ENCODE measurements at regions not wholly inside any gene's neighbourhood (a gene's known extent, or its start where the extent isn't known, plus 50 kb on each side); places are given as distances from the start of the nearest gene placed in this dataset.

GRCh38 chr4:180852738-180853137 lies 1390.5 kb upstream of the TENM3 start:
- WGBS, 2 donors = 48 to 49% methylated on average over 6 of the region's 6 CpGs
- intact Hi-C loops (cut with DNase I) = no loop called here
- Histone ChIP-seq H3K27ac (no peak overlapping the region), H3K27me3 (no peaks in the 10 kb centered on the region), H3K36me3 (no peaks in the 10 kb centered on the region), H3K9me3 (no peaks in the 10 kb centered on the region), H3K4me3 (replicated peaks in 1 of 3) (no peak overlapping the region), H3K4me1 (no peaks in the 10 kb centered on the region)
- DNase-seq = no peak
- TF ChIP-seq, protein P1, sequence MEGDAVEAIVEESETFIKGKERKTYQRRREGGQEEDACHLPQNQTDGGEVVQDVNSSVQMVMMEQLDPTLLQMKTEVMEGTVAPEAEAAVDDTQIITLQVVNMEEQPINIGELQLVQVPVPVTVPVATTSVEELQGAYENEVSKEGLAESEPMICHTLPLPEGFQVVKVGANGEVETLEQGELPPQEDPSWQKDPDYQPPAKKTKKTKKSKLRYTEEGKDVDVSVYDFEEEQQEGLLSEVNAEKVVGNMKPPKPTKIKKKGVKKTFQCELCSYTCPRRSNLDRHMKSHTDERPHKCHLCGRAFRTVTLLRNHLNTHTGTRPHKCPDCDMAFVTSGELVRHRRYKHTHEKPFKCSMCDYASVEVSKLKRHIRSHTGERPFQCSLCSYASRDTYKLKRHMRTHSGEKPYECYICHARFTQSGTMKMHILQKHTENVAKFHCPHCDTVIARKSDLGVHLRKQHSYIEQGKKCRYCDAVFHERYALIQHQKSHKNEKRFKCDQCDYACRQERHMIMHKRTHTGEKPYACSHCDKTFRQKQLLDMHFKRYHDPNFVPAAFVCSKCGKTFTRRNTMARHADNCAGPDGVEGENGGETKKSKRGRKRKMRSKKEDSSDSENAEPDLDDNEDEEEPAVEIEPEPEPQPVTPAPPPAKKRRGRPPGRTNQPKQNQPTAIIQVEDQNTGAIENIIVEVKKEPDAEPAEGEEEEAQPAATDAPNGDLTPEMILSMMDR (IDR thresholded peaks at IDR 0.05) = no peak
- no peak for TF ChIP-seq POLR2A (IDR thresholded peaks at IDR 0.05)

DNA sequence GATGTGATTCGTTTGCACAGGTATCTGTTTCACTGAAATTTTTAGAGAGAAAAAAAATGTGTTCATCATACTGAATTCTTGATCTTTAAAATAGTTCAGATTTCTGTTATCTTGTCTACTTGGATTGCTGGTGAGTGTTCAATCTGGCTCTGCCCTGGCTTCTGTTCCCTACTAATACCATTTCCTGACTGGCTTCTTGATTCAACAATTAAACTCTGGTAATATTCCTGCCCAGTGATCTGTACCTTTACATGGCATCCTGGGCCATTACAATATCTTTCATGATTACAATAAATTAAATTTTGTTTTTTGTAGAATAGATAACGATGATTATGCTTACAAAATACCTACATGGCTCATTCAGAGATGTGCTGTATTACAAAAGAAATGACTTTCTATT lies 1388.0 kb upstream of the TENM3 start:
- no peak overlapping the region for H3K4me3 ChIP-seq (replicated peaks in 1 of 3)

GRCh38 chr4:180860089-180860720 lies 1383.0 kb upstream of the TENM3 start:
- intact Hi-C loops (cut with DNase I) = no loop called here
- Histone ChIP-seq H3K27ac (no peak overlapping the region), H3K4me3 (replicated peaks in 1 of 3) (no peak overlapping the region), H3K27me3 (no peaks in the 10 kb centered on the region), H3K4me1 (no peaks in the 10 kb centered on the region), H3K36me3 (no peaks in the 10 kb centered on the region), H3K9me3 (no peaks in the 10 kb centered on the region)
- WGBS, 2 donors = 46 to 48% methylated on average over 8 to 10 of the region's 12 CpGs
- TF ChIP-seq POLR2A (IDR thresholded peaks at IDR 0.05) = no peak
- TF ChIP-seq, protein P1 (IDR thresholded peaks at IDR 0.05) = no peak
- DNase-seq = no peak

More for the DNA sequence above, 1388.0 kb upstream of the TENM3 start:
- no peaks in the 10 kb centered on the region for H3K9me3 ChIP-seq
- 85% methylated on average over 2 of the region's 2 CpGs for whole genome bisulfite sequencing, 2 donors
- no peak overlapping the region for H3K27ac ChIP-seq
- intact Hi-C loops (cut with DNase I) = no loop called here
- H3K36me3 ChIP-seq = no peaks in the 10 kb centered on the region
- H3K27me3 ChIP-seq = no peaks in the 10 kb centered on the region
- no peak for DNase-seq
- H3K4me1 ChIP-seq = no peaks in the 10 kb centered on the region
- TF ChIP-seq, protein P1 (IDR thresholded peaks at IDR 0.05) = no peak
- TF ChIP-seq POLR2A (IDR thresholded peaks at IDR 0.05) = no peak

DNA sequence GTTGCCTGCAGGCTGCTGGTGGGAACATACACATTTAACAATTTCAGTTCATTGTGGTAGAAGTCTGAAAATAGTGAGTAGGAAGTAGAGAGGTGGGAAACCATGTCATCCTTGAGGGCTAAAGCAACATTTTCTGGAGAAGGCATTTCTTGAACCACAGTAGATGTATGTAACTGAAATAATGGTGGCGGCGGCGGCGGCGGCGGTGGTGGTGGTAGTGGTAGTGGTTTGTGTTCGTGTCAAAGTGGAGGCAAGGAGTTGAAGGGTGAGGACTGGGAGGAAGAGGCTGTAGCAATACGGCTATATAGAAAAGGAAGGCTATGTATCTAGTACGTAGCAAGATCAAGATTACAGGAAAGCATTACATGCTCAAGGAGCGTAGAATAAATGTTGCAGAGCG lies 1381.6 kb upstream of the TENM3 start:
- WGBS, 2 donors = 89 to 90% methylated on average over 11 of the region's 11 CpGs
- no peak overlapping the region for H3K27ac ChIP-seq
- intact Hi-C loops (cut with DNase I) = no loop called here
- H3K36me3 ChIP-seq = no peaks in the 10 kb centered on the region
- TF ChIP-seq POLR2A (IDR thresholded peaks at IDR 0.05) = no peak
- no peaks in the 10 kb centered on the region for H3K4me1 ChIP-seq
- H3K9me3 ChIP-seq = no peaks in the 10 kb centered on the region
- no peak for DNase-seq
- no peaks in the 10 kb centered on the region for H3K27me3 ChIP-seq
- H3K4me3 ChIP-seq (replicated peaks in 1 of 3) = no peak overlapping the region

GRCh38 chr4:180866933-180867643 lies 1376.1 kb upstream of the TENM3 start:
- WGBS, 2 donors = 89 to 92% methylated on average over 10 to 13 of the region's 16 CpGs
- no peaks in the 10 kb centered on the region for H3K36me3 ChIP-seq
- intact Hi-C loops (cut with DNase I) = no loop called here
- TF ChIP-seq, protein P1 (IDR thresholded peaks at IDR 0.05) = no peak
- no peak for TF ChIP-seq POLR2A (IDR thresholded peaks at IDR 0.05)
- H3K27me3 ChIP-seq = no peaks in the 10 kb centered on the region
- no peaks in the 10 kb centered on the region for H3K4me1 ChIP-seq
- no peaks in the 10 kb centered on the region for H3K9me3 ChIP-seq
- no peak overlapping the region for H3K4me3 ChIP-seq (replicated peaks in 1 of 3)
- no peak overlapping the region for H3K27ac ChIP-seq
- no peak for DNase-seq
